Suprapubic skin (tissue), 3 donors: ENCODE measurements at regions not wholly inside any gene's neighbourhood (a gene's known extent, or its start where the extent isn't known, plus 50 kb on each side); places are given as distances from the start of the nearest gene placed in this dataset.

Experiments
- CTCF ChIP-seq, 2 donors: fragments of 200-600 bp in 1 of 2; fragments of 450-650 bp in 1 of 2; sonication (generic) in 1 of 2; IDR thresholded peaks; one replicate each; pipeline ENCODE4 v1.5.1; 2016 to 2019; ENCODE audit warnings: antibody characterized with exemption in 2 of 2, mild to moderate bottlenecking in 1 of 2, moderate library complexity in 1 of 2
- POLR2AphosphoS5 ChIP-seq, 3 donors: sonication (generic); formaldehyde crosslinking; IDR thresholded peaks; one replicate each; pipeline ENCODE4 v1.6.1; 2017; ENCODE audit warnings: antibody characterized with exemption in 3 of 3

- TF ChIP-seq CTCF (IDR thresholded peaks at IDR 0.05) (no peak), POLR2AphosphoS5 (IDR thresholded peaks at IDR 0.05) (no peak)
Observed at GRCh38 chr5:103389357-103389756, 130.8 kb downstream of the MACIR start.
